HepG2 (cell line): ENCODE measurements at regions not wholly inside any gene's neighbourhood (a gene's known extent, or its start where the extent isn't known, plus 50 kb on each side); places are given as distances from the start of the nearest gene placed in this dataset.
"Not testable (repeated sequence)": the region's sequence is repeated elsewhere in the genome, so short reads cannot be mapped to it uniquely, and the experiment has no call there.

Source experiments
- ATAC-seq: fragments of 200-7000 bp; cut with Tn5 transposase; 3 replicates; pipeline ENCODE4 v1.9.1; 2020; ENCODE audit warnings: mild to moderate bottlenecking, moderate library complexity
- BruUV-seq: library from RNA; stranded (reverse); fragments of 400-500 nt; replicated peaks from 2 replicates; lab custom pipeline; 2021; lab: Mats Ljungman, UMichigan
- CTCF ChIA-PET: fragments of 300-600 bp; formaldehyde crosslinking; extraction: SDS; loops from one replicate; lab custom pipeline; 2021; ENCODE audit warnings: low total read pairs, inconsistent platforms, low intra/inter-chr PET ratio; lab: Yijun Ruan, JAX
- POLR2A ChIA-PET: fragments of 350-600 bp; sonication (Branson Sonifier 250); formaldehyde crosslinking; loops from one replicate; lab custom pipeline; 2020; ENCODE audit warnings: antibody characterized with exemption, inconsistent platforms; lab: Yijun Ruan, JAX
- DNase-seq: peaks from one replicate; pipeline ENCODE4 v3.0.0-alpha.2; 2015; ENCODE audit warnings: low spot score
- FAIRE-seq: peaks from 3 replicates; lab custom pipeline; 2011; peaks lifted over from hg19 to GRCh38; lab: Jason Lieb, UNC
- H2AFZ ChIP-seq: one replicate; pipeline ENCODE4 v1.6.1; 2011; ENCODE audit warnings: low read length, inconsistent platforms
- H3K27ac ChIP-seq: fragments of 300-600 bp; 3 replicates; pipeline ENCODE4 v1.8.0; 2011; ENCODE audit warnings: mixed run types, mild to moderate bottlenecking, mixed read lengths, low read length, inconsistent platforms; ENCODE audit not compliant: insufficient read depth; ENCODE audit errors: extremely low read length
- H3K27me3 ChIP-seq, 2 experiments: fragments of 200-600 bp in 1 of 2; 2 replicates in 1 of 2; 3 replicates in 1 of 2; pipeline versions ENCODE4 v1.6.0 to v1.8.0; 2011; ENCODE audit warnings: low read length in 2 of 2, mild to moderate bottlenecking in 2 of 2, moderate library complexity in 2 of 2, inconsistent platforms in 1 of 2; ENCODE audit not compliant: insufficient read depth in 2 of 2, control insufficient read depth in 1 of 2
- H3K36me3 ChIP-seq, 2 experiments: fragments of 200-600 bp in 1 of 2; replicated peaks in 1 of 2; 2 replicates in 1 of 2; 3 replicates in 1 of 2; pipeline versions ENCODE4 v1.5.1 to v1.8.0; 2011; ENCODE audit warnings: low read length in 2 of 2, inconsistent platforms in 1 of 2; ENCODE audit not compliant: insufficient read depth in 2 of 2, control insufficient read depth in 1 of 2
- H3K4me1 ChIP-seq: 2 replicates; pipeline ENCODE4 v1.5.1; 2012; ENCODE audit warnings: low read length, inconsistent platforms; ENCODE audit not compliant: insufficient read depth
- H3K4me2 ChIP-seq: 2 replicates; pipeline ENCODE4 v1.6.0; 2011; ENCODE audit warnings: low read depth, low read length, inconsistent platforms
- H3K4me3 ChIP-seq, 3 experiments: fragments of 200-600 bp in 1 of 3; sonication (generic), shearing (Covaris generic) in 1 of 3; replicated peaks in 1 of 3; 2 replicates each; pipeline ENCODE4 v1.5.1; 2011 to 2016; ENCODE audit warnings: low read length in 3 of 3, inconsistent platforms in 2 of 3, low read depth in 2 of 3, mild to moderate bottlenecking in 2 of 3, control low read depth in 1 of 3, mixed read lengths in 1 of 3; ENCODE audit not compliant: insufficient read depth in 1 of 3
- H3K79me2 ChIP-seq: one replicate; pipeline ENCODE4 v1.6.1; 2011; ENCODE audit warnings: low read length, inconsistent platforms; ENCODE audit not compliant: insufficient read depth
- H3K9ac ChIP-seq: 2 replicates; pipeline ENCODE4 v1.6.0; 2011; ENCODE audit warnings: mild to moderate bottlenecking, low read depth, low read length, inconsistent platforms; ENCODE audit not compliant: insufficient read depth
- H3K9me3 ChIP-seq: 2 replicates; pipeline ENCODE4 v1.5.1; 2012; ENCODE audit warnings: mild to moderate bottlenecking, low read length
- H4K20me1 ChIP-seq: 2 replicates; pipeline ENCODE4 v1.6.0; 2011; ENCODE audit warnings: inconsistent platforms, mild to moderate bottlenecking, low read length, moderate library complexity; ENCODE audit not compliant: insufficient read depth
- WGBS: methylation state at CpG from one replicate; pipeline ENCODE4 v1.1.6; 2017; ENCODE audit warnings: low lambda C conversion rate; 5-methylcytosine and 5-hydroxymethylcytosine counted together
- in situ Hi-C: cut with HindIII; loops from 2 replicates; pipeline ENCODE4 v1.10.0; 2017; ENCODE audit warnings: low pct_unique_long_range_greater_than_20kb; ENCODE audit not compliant: extremely low pct_ligation_motif_present
- intact Hi-C: fragments of 100-400 bp; cut with micrococcal nuclease; formaldehyde crosslinking; loops from one replicate; pipeline ENCODE4 v1.10.0; 2022; ENCODE audit not compliant: unreplicated experiment

DNA sequence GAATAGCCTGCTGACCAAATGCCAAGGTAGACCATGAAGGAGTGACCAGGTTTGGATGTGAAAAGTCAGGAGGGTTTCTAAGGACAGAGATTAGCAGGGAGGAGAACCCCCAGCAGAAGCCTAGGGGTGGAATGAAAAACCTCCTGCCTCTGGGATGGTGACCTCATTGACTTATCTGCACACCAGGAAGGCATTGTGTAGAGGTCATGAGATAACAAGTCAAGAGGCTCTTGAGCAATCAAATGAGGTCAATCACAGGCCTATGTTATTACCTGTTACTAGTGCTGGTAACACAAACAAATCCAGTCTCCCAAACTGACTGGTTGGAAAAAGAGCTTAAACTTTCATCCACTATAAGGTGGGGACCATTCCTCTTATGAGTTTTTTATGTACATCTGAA is 225.0 kb upstream of the CDY1 start:
- H3K27ac ChIP-seq, H3K36me3 ChIP-seq, H2AFZ ChIP-seq, CTCF ChIA-PET, H3K4me2 ChIP-seq, DNase-seq, H3K4me1 ChIP-seq, H3K79me2 ChIP-seq, H3K4me3 ChIP-seq, BruUV-seq, ATAC-seq, intact Hi-C loops, H3K27me3 ChIP-seq, H3K9ac ChIP-seq, H3K9me3 ChIP-seq, H4K20me1 ChIP-seq, POLR2A ChIA-PET, in situ Hi-C loops: not testable (repeated sequence)
- FAIRE-seq: peak; percentile 26

GRCh38 chrY:25399081-25399480 is 222.8 kb upstream of the CDY1 start:
- H3K9ac ChIP-seq, H3K36me3 ChIP-seq, CTCF ChIA-PET, intact Hi-C loops, POLR2A ChIA-PET, H3K9me3 ChIP-seq, FAIRE-seq, H4K20me1 ChIP-seq, H3K27ac ChIP-seq, in situ Hi-C loops, H3K4me3 ChIP-seq, BruUV-seq, H3K27me3 ChIP-seq, H2AFZ ChIP-seq, H3K4me2 ChIP-seq, H3K79me2 ChIP-seq, H3K4me1 ChIP-seq, DNase-seq: not testable (repeated sequence)
- ATAC-seq: peak; percentile 46; the same call in 1 of the 3 replicates
- WGBS: no CpG with 5 or more reads among the region's 2 CpGs

GRCh38 chrY:25408327-25408726 is 213.6 kb upstream of the CDY1 start:
- in situ Hi-C loops, intact Hi-C loops, H3K79me2 ChIP-seq, H3K27me3 ChIP-seq, POLR2A ChIA-PET, H3K9me3 ChIP-seq, H3K9ac ChIP-seq, H3K4me3 ChIP-seq, H3K27ac ChIP-seq, ATAC-seq, H3K4me1 ChIP-seq, H3K36me3 ChIP-seq, H3K4me2 ChIP-seq, FAIRE-seq, BruUV-seq, H2AFZ ChIP-seq, CTCF ChIA-PET, H4K20me1 ChIP-seq, DNase-seq: not testable (repeated sequence)
- WGBS: no CpG with 5 or more reads among the region's 8 CpGs
